Stimulated activated CD4-positive, alpha-beta T cell treated with anti-CD3 and anti-CD28 coated beads, Interleukin-4, amount 100 ng/mL, for 1 hour (primary cell): ENCODE measurements at regions not wholly inside any gene's neighbourhood (a gene's known extent, or its start where the extent isn't known, plus 50 kb on each side); places are given as distances from the start of the nearest gene placed in this dataset.
"Not testable (repeated sequence)": the region's sequence is repeated elsewhere in the genome, so short reads cannot be mapped to it uniquely, and the experiment has no call there.

Experiments
- DNase-seq: peaks from one replicate; pipeline ENCODE4 v3.0.0-alpha.2; 2020

GRCh38 chr16:8183176-8184099 is 406.9 kb downstream of the TMEM114 start:
- no peak for DNase-seq

- no peak for DNase-seq
These were observed 407.6 kb downstream of the TMEM114 start for GRCh38 chr16:8182761-8183160.

- DNase-seq = no peak
These were observed 410.7 kb downstream of the TMEM114 start for GRCh38 chr16:8179615-8180014.

GRCh38 chr16:8178271-8178670 is 412.0 kb downstream of the TMEM114 start:
- no peak for DNase-seq

GRCh38 chr16:8175411-8175810 is 414.9 kb downstream of the TMEM114 start:
- no peak for DNase-seq

GRCh38 chr16:8173111-8173644 is 417.1 kb downstream of the TMEM114 start:
- peak; percentile 4 for DNase-seq

GRCh38 chr16:8172551-8172950 is 417.8 kb downstream of the TMEM114 start:
- no peak for DNase-seq

GRCh38 chr16:8168016-8168415 is 422.3 kb downstream of the TMEM114 start:
- DNase-seq = no peak

- no peak for DNase-seq
These were observed 422.9 kb downstream of the TMEM114 start for GRCh38 chr16:8167436-8167835.

- DNase-seq = no peak
These were observed 432.3 kb downstream of the TMEM114 start for GRCh38 chr16:8158051-8158450.

- DNase-seq = no peak
These were observed 435.0 kb downstream of the TMEM114 start for GRCh38 chr16:8155275-8155674.

GRCh38 chr16:8146256-8147012 is 443.9 kb downstream of the TMEM114 start:
- DNase-seq = no peak

- no peak for DNase-seq
These were observed 451.6 kb downstream of the TMEM114 start for GRCh38 chr16:8138666-8139065.

GRCh38 chr16:8137606-8138005 is 452.7 kb downstream of the TMEM114 start:
- no peak for DNase-seq

GRCh38 chr16:8130197-8130596 is 460.1 kb downstream of the TMEM114 start:
- DNase-seq = no peak

- DNase-seq = no peak
These were observed 463.2 kb downstream of the TMEM114 start for GRCh38 chr16:8127070-8127469.

GRCh38 chr16:8126313-8126712 is 464.0 kb downstream of the TMEM114 start:
- no peak for DNase-seq

GRCh38 chr16:8120001-8120400 is 470.3 kb downstream of the TMEM114 start:
- no peak for DNase-seq

GRCh38 chr16:8115814-8116213 is 474.5 kb downstream of the TMEM114 start:
- no peak for DNase-seq

- not testable (repeated sequence) for DNase-seq
These were observed 475.4 kb downstream of the TMEM114 start for GRCh38 chr16:8114941-8115340.

GRCh38 chr16:8113843-8114242 is 476.5 kb downstream of the TMEM114 start:
- no peak for DNase-seq

GRCh38 chr16:8110572-8111514 is 479.5 kb downstream of the TMEM114 start:
- no peak for DNase-seq
